Tibial nerve (tissue), 4 donors: ENCODE measurements at regions not wholly inside any gene's neighbourhood (a gene's known extent, or its start where the extent isn't known, plus 50 kb on each side); places are given as distances from the start of the nearest gene placed in this dataset.

Source experiments
- DNase-seq, 2 donors: peaks; one replicate each; pipeline ENCODE4 v3.0.0-alpha.2; 2019; ENCODE audit warnings: low spot score in 2 of 2
- H3K27ac ChIP-seq, 4 donors: fragments of 200-600 bp; sonication (generic) in 3 of 4; one replicate each; pipeline ENCODE4 v1.5.1; 2017 to 2019; ENCODE audit warnings: mild to moderate bottlenecking in 1 of 4
- H3K27me3 ChIP-seq, 2 donors: fragments of 200-600 bp; sonication (generic) in 1 of 2; one replicate each; pipeline versions ENCODE4 v1.5.1 to v1.6.0; 2017 to 2019
- H3K36me3 ChIP-seq, 3 donors: fragments of 200-600 bp; sonication (generic); one replicate each; pipeline ENCODE4 v1.5.1; 2018 to 2019
- H3K4me1 ChIP-seq, 4 donors: fragments of 200-600 bp; sonication (generic) in 3 of 4; one replicate each; pipeline ENCODE4 v1.5.1; 2017 to 2019
- H3K4me3 ChIP-seq, 4 donors: fragments of 200-600 bp; sonication (generic) in 3 of 4; one replicate each; pipeline ENCODE4 v1.5.1; 2017 to 2019; ENCODE audit warnings: mild to moderate bottlenecking in 1 of 4, moderate library complexity in 1 of 4
- H3K9me3 ChIP-seq, 4 donors: fragments of 200-600 bp; sonication (generic) in 3 of 4; one replicate each; pipeline ENCODE4 v1.5.1; 2017 to 2019
- CTCF ChIP-seq, 5 experiments: fragments of 200-600 bp in 3 of 5; fragments of 450-650 bp in 2 of 5; sonication (generic) in 3 of 5; IDR thresholded peaks; one replicate each; pipeline ENCODE4 v1.5.1; 2016 to 2019; ENCODE audit warnings: antibody characterized with exemption in 5 of 5, mild to moderate bottlenecking in 3 of 5, moderate library complexity in 2 of 5
- EP300 ChIP-seq, 2 donors: sonication (generic); formaldehyde crosslinking; IDR thresholded peaks; one replicate each; pipeline ENCODE4 v1.6.1; 2017; ENCODE audit warnings: antibody characterized with exemption in 2 of 2, mild to moderate bottlenecking in 1 of 2
- POLR2A ChIP-seq, 2 donors: fragments of 450-650 bp; IDR thresholded peaks; one replicate each; pipeline ENCODE4 v1.6.1; 2017; ENCODE audit warnings: antibody characterized with exemption in 2 of 2, mild to moderate bottlenecking in 2 of 2, moderate library complexity in 2 of 2
- WGBS, 2 donors: methylation state at CpG; one replicate each; pipeline ENCODE4 v1.1.5; 2018; 5-methylcytosine and 5-hydroxymethylcytosine counted together

GRCh38 chr2:146081459-146081858 lies 1561.5 kb upstream of the ZEB2 start:
- H3K27me3 ChIP-seq, result no peaks in the 10 kb centered on the region
- TF ChIP-seq EP300 (IDR thresholded peaks at IDR 0.05) (no peak), POLR2A (IDR thresholded peaks at IDR 0.05) (no peak), CTCF (IDR thresholded peaks at IDR 0.05) (no peak)
- H3K36me3 ChIP-seq, result no peaks in the 10 kb centered on the region
- no peak overlapping the region for H3K27ac ChIP-seq
- no peak for DNase-seq
- H3K9me3 ChIP-seq, result peaks cover 0 to 5% (median 0%) of the 10 kb centered on the region in 4 donors
- no peak overlapping the region for H3K4me3 ChIP-seq
- 89 to 91% methylated on average over 1 of the region's 1 CpG for WGBS, 2 donors
- no peaks in the 10 kb centered on the region for H3K4me1 ChIP-seq

- H3K4me3 ChIP-seq, result no peak overlapping the region
- H3K27me3 ChIP-seq, result no peaks in the 10 kb centered on the region
- no peaks in the 10 kb centered on the region for H3K36me3 ChIP-seq
- no peak for DNase-seq
- TF ChIP-seq EP300 (IDR thresholded peaks at IDR 0.05), result no peak
- no peak for TF ChIP-seq POLR2A (IDR thresholded peaks at IDR 0.05)
- no peak for TF ChIP-seq CTCF (IDR thresholded peaks at IDR 0.05)
- 85 to 93% methylated on average over 2 of the region's 2 CpGs for WGBS, 2 donors
- no peaks in the 10 kb centered on the region for H3K4me1 ChIP-seq
- no peak overlapping the region for H3K27ac ChIP-seq
- peaks cover 0 to 5% (median 0%) of the 10 kb centered on the region in 4 donors for H3K9me3 ChIP-seq
These were observed 1561.0 kb upstream of the ZEB2 start for GRCh38 chr2:146080925-146081324.

- no peaks in the 10 kb centered on the region for H3K9me3 ChIP-seq
- WGBS, 2 donors, result 89 to 93% methylated on average over 1 of the region's 1 CpG
- H3K27ac ChIP-seq, result no peak overlapping the region
- no peaks in the 10 kb centered on the region for H3K4me1 ChIP-seq
- no peak overlapping the region for H3K4me3 ChIP-seq
- no peaks in the 10 kb centered on the region for H3K36me3 ChIP-seq
- H3K27me3 ChIP-seq, result no peaks in the 10 kb centered on the region
- DNase-seq, result no peak
- no peak for TF ChIP-seq POLR2A (IDR thresholded peaks at IDR 0.05)
- TF ChIP-seq CTCF (IDR thresholded peaks at IDR 0.05), result no peak
- TF ChIP-seq EP300 (IDR thresholded peaks at IDR 0.05), result no peak
These were observed 1559.3 kb upstream of the ZEB2 start for GRCh38 chr2:146079216-146079615.

GRCh38 chr2:146077156-146077555 lies 1557.2 kb upstream of the ZEB2 start:
- WGBS, 2 donors, result 89 to 93% methylated on average over 1 of the region's 1 CpG
- no peak for DNase-seq
- TF ChIP-seq EP300 (IDR thresholded peaks at IDR 0.05) (no peak), POLR2A (IDR thresholded peaks at IDR 0.05) (no peak), CTCF (IDR thresholded peaks at IDR 0.05) (no peak)

GRCh38 chr2:146068051-146068450 lies 1548.1 kb upstream of the ZEB2 start:
- Histone ChIP-seq H3K36me3 (no peaks in the 10 kb centered on the region), H3K9me3 (peaks cover 0 to 34% (median 1%) of the 10 kb centered on the region in 4 donors), H3K27me3 (no peaks in the 10 kb centered on the region), H3K27ac (no peak overlapping the region), H3K4me3 (no peak overlapping the region), H3K4me1 (no peaks in the 10 kb centered on the region)
- no peak for DNase-seq
- no peak for TF ChIP-seq POLR2A (IDR thresholded peaks at IDR 0.05)
- no peak for TF ChIP-seq CTCF (IDR thresholded peaks at IDR 0.05)
- no peak for TF ChIP-seq EP300 (IDR thresholded peaks at IDR 0.05)

More at GRCh38 chr2:146077156-146077555, 1557.2 kb upstream of the ZEB2 start:
- Histone ChIP-seq H3K9me3 (no peaks in the 10 kb centered on the region), H3K4me3 (no peak overlapping the region), H3K27me3 (no peaks in the 10 kb centered on the region), H3K27ac (no peak overlapping the region), H3K4me1 (no peaks in the 10 kb centered on the region), H3K36me3 (no peaks in the 10 kb centered on the region)
